Cerebellar cortex (tissue), 1 donor: ENCODE measurements at regions not wholly inside any gene's neighbourhood (a gene's known extent, or its start where the extent isn't known, plus 50 kb on each side); places are given as distances from the start of the nearest gene placed in this dataset.
"Not testable (repeated sequence)": the region's sequence is repeated elsewhere in the genome, so short reads cannot be mapped to it uniquely, and the experiment has no call there.

Source experiments
- DNase-seq: peaks from one replicate; pipeline ENCODE4 v3.0.0-alpha.2; 2015; ENCODE audit warnings: low spot score

GRCh38 chr14:84080944-84081343, 1449.0 kb upstream of the FLRT2 start:
- no peak for DNase-seq

DNA sequence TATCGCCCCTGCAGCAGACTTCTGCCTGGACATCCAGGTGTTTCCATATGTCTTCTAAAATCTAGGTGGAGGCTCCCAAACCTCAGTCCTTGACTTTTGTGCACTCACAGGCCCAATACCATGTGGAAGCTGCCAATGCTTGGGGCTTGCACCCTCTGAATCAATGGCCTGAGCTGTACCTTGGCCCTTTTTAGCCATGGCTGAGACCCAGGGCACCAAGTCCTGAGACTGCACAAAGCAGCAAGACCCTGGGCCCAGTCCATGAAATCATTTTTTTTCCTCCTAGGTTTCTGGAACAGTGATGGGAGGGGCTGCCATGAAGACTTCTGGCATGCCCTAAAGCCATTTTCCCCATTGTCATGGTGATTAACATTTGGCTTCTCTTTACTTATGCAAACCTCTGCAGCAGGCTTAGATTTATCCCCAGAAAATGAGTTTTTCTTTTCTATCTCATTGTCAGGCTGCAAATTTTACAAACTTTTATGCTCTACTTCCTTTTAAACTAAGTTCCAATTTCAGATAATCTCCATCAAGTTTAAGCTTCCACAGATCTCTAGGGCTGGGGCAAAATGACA, 1445.8 kb upstream of the FLRT2 start:
- no peak for DNase-seq

DNA sequence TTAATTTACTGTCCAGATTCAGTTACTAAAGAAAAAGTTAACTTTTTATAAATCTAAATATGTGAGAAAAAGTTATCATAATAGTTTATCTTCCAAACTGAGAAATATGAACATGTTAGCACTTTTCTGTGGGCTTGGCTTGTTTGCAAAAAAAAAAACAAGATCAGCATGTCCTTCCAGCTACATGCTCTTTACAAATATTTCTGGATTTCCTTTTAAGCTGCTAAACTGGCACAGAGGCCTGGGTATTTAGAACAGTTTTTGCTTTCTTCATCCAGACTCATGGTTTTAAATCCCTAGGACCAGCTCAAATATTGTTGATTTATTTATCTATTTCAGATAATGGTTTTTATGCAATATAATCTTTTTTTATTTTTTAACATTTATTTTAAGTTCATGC, 1444.5 kb upstream of the FLRT2 start:
- no peak for DNase-seq

GRCh38 chr14:84086714-84087113, 1443.2 kb upstream of the FLRT2 start:
- DNase-seq: no peak

GRCh38 chr14:84087986-84088531, 1441.9 kb upstream of the FLRT2 start:
- no peak for DNase-seq

DNA sequence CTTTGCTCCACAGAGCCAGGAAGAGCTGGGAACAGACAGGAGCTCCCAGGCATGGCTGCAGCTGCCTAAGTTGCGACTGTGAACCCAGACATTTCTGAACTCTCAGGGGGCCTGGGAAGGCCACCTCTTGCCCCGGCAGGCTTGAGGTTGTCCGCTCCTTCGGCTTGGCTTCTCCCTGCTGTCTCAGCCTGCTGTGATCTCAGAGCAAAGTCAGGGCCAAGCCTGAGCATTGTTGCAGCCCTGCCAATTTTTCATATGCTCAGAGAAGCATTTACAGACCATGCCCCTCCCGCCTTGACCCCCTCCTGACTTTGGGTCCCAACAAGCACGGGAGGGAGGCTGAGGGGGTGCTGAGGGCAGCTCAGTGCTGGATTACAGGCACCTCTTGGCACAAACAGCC, 1439.1 kb upstream of the FLRT2 start:
- no peak for DNase-seq

DNA sequence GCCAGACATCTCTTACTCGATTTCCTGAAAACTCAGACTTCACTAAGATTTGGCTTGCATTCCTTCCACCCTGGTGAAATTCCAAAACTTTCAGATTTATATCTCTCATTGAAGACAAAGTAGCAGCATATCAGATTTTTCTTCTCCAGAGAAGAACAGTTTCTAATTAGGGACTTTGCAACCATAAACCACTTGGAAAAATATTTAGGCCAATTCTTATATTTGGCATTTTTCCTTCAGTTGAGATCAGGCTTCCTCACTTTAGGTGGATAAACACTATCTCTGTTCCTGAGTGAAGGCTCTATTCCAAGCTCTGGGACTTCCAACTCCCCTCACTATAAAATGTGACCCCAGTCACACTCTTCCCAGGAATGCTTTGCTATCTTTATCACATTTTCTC, 1434.3 kb upstream of the FLRT2 start:
- no peak for DNase-seq

- no peak for DNase-seq
These were observed 1431.7 kb upstream of the FLRT2 start for GRCh38 chr14:84098261-84098660.

- DNase-seq: not testable (repeated sequence)
These were observed 1430.4 kb upstream of the FLRT2 start for GRCh38 chr14:84099560-84099959.

- no peak for DNase-seq
These were observed 1422.1 kb upstream of the FLRT2 start for GRCh38 chr14:84107835-84108343.

GRCh38 chr14:84108746-84109457, 1421.0 kb upstream of the FLRT2 start:
- no peak for DNase-seq

DNA sequence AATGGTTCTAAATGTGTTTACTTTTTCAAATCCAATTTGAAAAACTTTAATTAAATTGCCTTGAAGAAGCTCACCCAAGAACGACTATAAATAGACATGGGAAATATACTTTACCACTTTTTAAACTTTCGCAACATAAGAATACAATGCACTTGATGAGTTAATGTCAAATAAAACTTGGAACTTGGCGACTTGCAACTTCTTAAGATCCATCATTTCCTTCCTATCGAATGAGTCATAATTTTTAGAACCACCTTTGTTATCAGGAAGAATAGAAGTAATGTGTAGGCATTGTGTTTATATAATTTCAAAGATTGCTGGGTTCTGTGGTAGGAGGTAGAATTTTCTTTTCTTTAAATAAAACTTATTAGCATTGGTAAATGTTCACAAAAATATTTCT, 1417.4 kb upstream of the FLRT2 start:
- no peak for DNase-seq

GRCh38 chr14:84125676-84126075, 1404.3 kb upstream of the FLRT2 start:
- DNase-seq: no peak

DNA sequence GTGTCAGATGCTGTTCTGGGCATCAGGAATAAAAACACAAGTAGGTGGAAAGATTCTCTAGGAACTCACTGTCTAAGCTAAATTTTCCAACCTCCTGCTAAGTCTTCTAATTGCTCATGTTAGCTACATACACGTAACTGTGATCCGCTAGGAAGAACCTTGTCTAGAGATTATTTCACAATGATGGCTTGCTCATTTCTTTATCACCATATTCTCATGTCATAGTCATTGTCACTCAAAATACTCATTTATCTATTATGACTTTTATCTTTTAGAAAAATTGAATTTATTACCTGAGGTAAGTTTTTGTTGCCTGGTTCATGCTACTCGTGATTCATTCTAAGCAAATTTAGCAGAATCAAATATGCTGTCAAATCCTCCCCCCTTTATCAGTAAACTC, 1402.4 kb upstream of the FLRT2 start:
- no peak for DNase-seq

DNA sequence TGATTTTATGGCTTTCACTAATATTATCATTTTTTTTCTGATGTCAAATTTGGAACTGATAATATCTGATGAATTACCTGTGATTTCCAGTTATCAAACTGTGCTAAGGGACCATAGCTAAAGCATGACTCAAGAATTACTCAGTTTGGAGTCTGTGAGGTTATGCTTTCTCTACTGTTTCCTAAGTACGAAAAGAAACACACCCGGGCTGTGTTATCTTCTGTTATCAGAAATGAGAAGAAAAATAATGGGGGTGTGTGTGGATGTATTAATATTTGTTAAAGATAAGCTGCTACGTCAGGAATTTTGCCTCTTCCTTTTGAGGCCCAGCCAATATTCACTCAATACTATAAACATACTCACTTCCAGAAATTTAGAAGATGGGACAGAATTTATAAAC, 1401.9 kb upstream of the FLRT2 start:
- no peak for DNase-seq

DNA sequence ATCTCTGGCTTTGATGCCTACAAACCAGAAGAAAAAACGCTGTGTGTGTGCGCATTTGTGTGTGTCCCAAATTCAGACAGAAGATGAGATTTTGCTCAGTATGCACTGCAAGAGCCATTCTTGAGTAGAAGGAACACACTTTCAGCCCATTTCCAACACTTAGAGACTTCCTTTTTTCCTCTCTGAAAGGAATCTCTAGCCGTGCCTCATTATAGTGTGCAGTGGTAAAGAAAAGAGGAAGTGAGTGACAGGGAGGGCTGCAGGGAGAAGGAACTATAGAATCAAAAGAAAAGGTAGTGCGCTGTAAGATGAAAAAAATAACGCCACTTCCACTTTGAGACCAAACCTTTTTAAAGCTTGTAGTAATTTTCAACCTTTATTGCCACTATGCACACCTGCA, 1400.9 kb upstream of the FLRT2 start:
- DNase-seq: no peak

DNA sequence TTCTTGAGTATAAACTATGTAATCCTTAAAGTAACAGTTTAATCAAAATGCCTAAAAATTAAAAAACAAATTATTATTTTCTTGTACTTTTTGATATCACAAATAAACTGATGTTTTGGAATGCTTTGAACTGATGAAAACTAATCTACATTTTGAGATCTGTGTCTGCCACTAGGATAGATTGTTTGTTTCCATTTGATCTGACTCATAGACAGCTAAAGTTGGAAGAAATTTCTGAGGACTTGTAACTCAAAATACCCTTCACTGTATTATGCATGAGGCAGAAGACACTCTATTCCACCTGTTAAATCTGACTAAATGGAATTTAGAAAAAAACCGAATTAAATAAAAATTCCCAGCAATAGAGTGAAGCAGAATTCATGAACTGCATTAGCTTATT, 1400.0 kb upstream of the FLRT2 start:
- no peak for DNase-seq

DNA sequence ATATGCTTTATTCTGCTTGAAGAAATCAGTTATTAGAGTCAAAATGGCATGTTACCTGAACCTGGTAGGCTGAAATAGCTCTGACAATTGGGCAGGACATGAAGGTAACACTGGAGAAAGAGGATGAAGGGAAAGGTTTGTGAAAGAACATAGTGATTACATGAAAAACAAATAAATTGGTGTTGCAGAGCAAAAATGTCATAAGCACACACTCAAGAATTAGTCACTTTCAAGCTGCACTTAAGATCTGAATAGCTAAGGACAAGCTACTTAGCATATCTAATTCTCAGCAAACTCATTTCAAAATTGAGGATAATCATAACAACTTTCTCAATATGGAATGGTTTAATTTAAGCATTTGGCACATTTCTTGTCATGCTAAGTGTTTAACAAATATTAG, 1398.0 kb upstream of the FLRT2 start:
- no peak for DNase-seq

DNA sequence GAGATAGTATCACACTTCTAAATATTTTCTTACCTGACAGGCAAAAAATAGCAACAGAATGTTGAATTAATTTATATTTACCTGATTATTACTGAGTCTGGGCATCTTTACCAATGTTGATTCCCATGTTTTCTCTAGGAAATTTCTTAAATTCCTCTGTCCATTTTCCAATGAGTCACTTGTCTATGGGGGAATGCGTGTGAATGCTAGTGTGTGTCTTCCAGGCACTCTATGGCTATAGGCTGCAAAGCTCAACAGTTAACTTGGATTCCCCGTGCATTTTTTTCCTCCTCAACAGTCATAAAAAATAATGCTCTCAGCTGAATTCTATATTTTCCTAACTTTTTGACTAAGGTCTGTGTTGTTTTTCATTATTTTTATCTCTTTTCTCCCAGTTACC, 1385.8 kb upstream of the FLRT2 start:
- DNase-seq: no peak

- DNase-seq: no peak
These were observed 1377.5 kb upstream of the FLRT2 start for GRCh38 chr14:84152452-84152851.

DNA sequence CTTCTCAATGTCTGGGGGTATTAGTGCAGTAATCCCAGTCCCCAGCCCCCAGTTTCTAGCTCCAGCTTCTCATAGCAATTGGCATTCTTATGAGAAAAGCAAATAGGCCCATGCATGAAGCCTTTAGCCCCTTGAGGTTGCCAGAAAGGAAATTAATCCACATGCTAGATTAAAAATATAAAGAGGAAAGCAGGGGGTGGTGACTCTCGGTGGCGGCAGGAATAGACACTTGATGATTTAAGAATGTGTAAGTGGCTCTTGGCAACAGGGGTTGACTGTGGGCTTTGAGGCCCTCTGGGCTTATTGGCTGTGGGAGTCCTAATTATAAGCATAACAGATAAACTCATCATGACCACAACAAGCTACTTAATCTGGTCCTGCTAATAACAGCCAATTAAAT, 1367.3 kb upstream of the FLRT2 start:
- no peak for DNase-seq

GRCh38 chr14:84167026-84167425, 1362.9 kb upstream of the FLRT2 start:
- DNase-seq: no peak

GRCh38 chr14:84180336-84180735, 1349.6 kb upstream of the FLRT2 start:
- no peak for DNase-seq

GRCh38 chr14:84181072-84181471, 1348.9 kb upstream of the FLRT2 start:
- no peak for DNase-seq
